ENCODE measurements at regions not wholly inside any gene's neighbourhood (a gene's known extent, or its start where the extent isn't known, plus 50 kb on each side); places are given as distances from the start of the nearest gene placed in this dataset.

- Histone ChIP-seq H3K4me1 (ENCODE audit: insufficient read depth, low read length, poor library complexity, severe bottlenecking) (no peaks in the 10 kb centered on the region), H3K27me3 (replicated peaks; ENCODE audit: insufficient read depth, low read depth, low read length, poor library complexity) (no peaks in the 10 kb centered on the region), H3K36me3 (ENCODE audit: insufficient read depth, low read length, poor library complexity, severe bottlenecking) (no peaks in the 10 kb centered on the region), H3K9me3 (ENCODE audit: low read depth, low read length, poor library complexity, severe bottlenecking) (peaks cover 6% of the 10 kb centered on the region), H3K27ac (ENCODE audit: low read depth, low read length, poor library complexity, severe bottlenecking) (no peak overlapping the region), H3K4me3 (ENCODE audit: low read depth, low read length, poor library complexity, severe bottlenecking) (no peak overlapping the region)
- no peak for DNase-seq (ENCODE audit: low spot score)
- CTCF ChIA-PET = no interaction called here
- intact Hi-C loops (cut with micrococcal nuclease; ENCODE audit: unreplicated experiment) = no loop called here
- TF ChIP-seq EZH2 (IDR thresholded peaks at IDR 0.05; ENCODE audit: borderline replicate concordance, low read depth, low read length, poor library complexity, severe bottlenecking) (no peak), CTCF (conservative IDR thresholded peaks at IDR 0.05; ENCODE audit: low read depth, low read length) (no peak)
- POLR2A ChIA-PET (ENCODE audit: low non-redundant PET) = no interaction called here
- no TSS peak for BruUV-seq (replicated peaks)
Measured at GRCh38 chr4:44046491-44046890, 402.1 kb downstream of the KCTD8 start.

- ChIA-PET CTCF (no interaction called here), POLR2A (ENCODE audit: low non-redundant PET) (no interaction called here)
- TF ChIP-seq CTCF (conservative IDR thresholded peaks at IDR 0.05; ENCODE audit: low read depth, low read length) (no peak), EZH2 (IDR thresholded peaks at IDR 0.05; ENCODE audit: borderline replicate concordance, low read depth, low read length, poor library complexity, severe bottlenecking) (no peak)
- H3K9me3 ChIP-seq (ENCODE audit: low read depth, low read length, poor library complexity, severe bottlenecking) = peaks cover 22% of the 10 kb centered on the region
- H3K27ac ChIP-seq (ENCODE audit: low read depth, low read length, poor library complexity, severe bottlenecking) = no peak overlapping the region
- H3K4me3 ChIP-seq (ENCODE audit: low read depth, low read length, poor library complexity, severe bottlenecking) = no peak overlapping the region
- no peaks in the 10 kb centered on the region for H3K27me3 ChIP-seq (replicated peaks; ENCODE audit: insufficient read depth, low read depth, low read length, poor library complexity)
- intact Hi-C loops (cut with micrococcal nuclease; ENCODE audit: unreplicated experiment) = no loop called here
- H3K4me1 ChIP-seq (ENCODE audit: insufficient read depth, low read length, poor library complexity, severe bottlenecking) = no peaks in the 10 kb centered on the region
- BruUV-seq (replicated peaks) = no TSS peak
- no peak for DNase-seq (ENCODE audit: low spot score)
- H3K36me3 ChIP-seq (ENCODE audit: insufficient read depth, low read length, poor library complexity, severe bottlenecking) = no peaks in the 10 kb centered on the region
Measured at GRCh38 chr4:44056721-44057151, 391.9 kb downstream of the KCTD8 start.

- Histone ChIP-seq H3K27me3 (replicated peaks; ENCODE audit: insufficient read depth, low read depth, low read length, poor library complexity) (no peaks in the 10 kb centered on the region), H3K4me3 (ENCODE audit: low read depth, low read length, poor library complexity, severe bottlenecking) (no peak overlapping the region), H3K27ac (ENCODE audit: low read depth, low read length, poor library complexity, severe bottlenecking) (no peak overlapping the region), H3K36me3 (ENCODE audit: insufficient read depth, low read length, poor library complexity, severe bottlenecking) (no peaks in the 10 kb centered on the region), H3K9me3 (ENCODE audit: low read depth, low read length, poor library complexity, severe bottlenecking) (peaks cover 54% of the 10 kb centered on the region), H3K4me1 (ENCODE audit: insufficient read depth, low read length, poor library complexity, severe bottlenecking) (no peaks in the 10 kb centered on the region)
- no peak for DNase-seq (ENCODE audit: low spot score)
- intact Hi-C loops (cut with micrococcal nuclease; ENCODE audit: unreplicated experiment) = no loop called here
- no TSS peak for BruUV-seq (replicated peaks)
- CTCF ChIA-PET = no interaction called here
- TF ChIP-seq CTCF (conservative IDR thresholded peaks at IDR 0.05; ENCODE audit: low read depth, low read length) (no peak), EZH2 (IDR thresholded peaks at IDR 0.05; ENCODE audit: borderline replicate concordance, low read depth, low read length, poor library complexity, severe bottlenecking) (no peak)
- POLR2A ChIA-PET (ENCODE audit: low non-redundant PET) = no interaction called here
Measured at GRCh38 chr4:44070843-44071242, 377.8 kb downstream of the KCTD8 start.
